Panc1 (cell line): ENCODE measurements at regions not wholly inside any gene's neighbourhood (a gene's known extent, or its start where the extent isn't known, plus 50 kb on each side); places are given as distances from the start of the nearest gene placed in this dataset.

Source experiments
- ATAC-seq: fragments of 200-7000 bp; cut with Tn5 transposase; 2 replicates; pipeline ENCODE4 v1.9.1; 2020; ENCODE audit warnings: mild to moderate bottlenecking, moderate library complexity
- BruUV-seq: library from RNA; stranded (reverse); fragments of 400-500 nt; replicated peaks from 2 replicates; lab custom pipeline; 2021; lab: Mats Ljungman, UMichigan
- CTCF ChIA-PET: fragments of 300-600 bp; sonication (Branson Sonifier 250); formaldehyde crosslinking; loops from one replicate; lab custom pipeline; 2022; ENCODE audit warnings: antibody characterized with exemption; lab: Charles Lee
- POLR2A ChIA-PET: fragments of 300-600 bp; sonication (Branson Sonifier 250); formaldehyde crosslinking; loops from one replicate; lab custom pipeline; 2022; ENCODE audit warnings: antibody characterized with exemption; lab: Charles Lee
- DNase-seq: peaks from one replicate; pipeline ENCODE4 v3.0.0-alpha.2; 2010; ENCODE audit warnings: low read depth, low spot score
- H3K27ac ChIP-seq: 2 replicates; pipeline ENCODE4 v1.5.1; 2011; ENCODE audit warnings: mild to moderate bottlenecking, low read length, inconsistent platforms
- H3K27me3 ChIP-seq: fragments of 200-500 bp; sonication (Bioruptor generic); 2 replicates; pipeline ENCODE4 v1.6.0; 2014; ENCODE audit warnings: low read length, inconsistent platforms; ENCODE audit not compliant: control insufficient read depth, insufficient read depth
- H3K36me3 ChIP-seq: fragments of 200-500 bp; sonication (Bioruptor generic); 2 replicates; pipeline ENCODE4 v1.5.1; 2014; ENCODE audit warnings: inconsistent platforms, mild to moderate bottlenecking, low read length, moderate library complexity; ENCODE audit not compliant: control insufficient read depth, insufficient read depth
- H3K4me1 ChIP-seq: 2 replicates; pipeline ENCODE4 v1.5.1; 2011; ENCODE audit warnings: inconsistent platforms, mild to moderate bottlenecking, low read length, moderate library complexity; ENCODE audit not compliant: control insufficient read depth, insufficient read depth
- H3K4me3 ChIP-seq, 2 experiments: 2 replicates each; pipeline ENCODE4 v1.5.1; 2011 to 2012; ENCODE audit warnings: low read depth in 2 of 2, low read length in 2 of 2, mild to moderate bottlenecking in 2 of 2, inconsistent platforms in 1 of 2, moderate library complexity in 1 of 2
- H3K9me3 ChIP-seq: fragments of 200-500 bp; sonication (Bioruptor generic); 2 replicates; pipeline ENCODE4 v1.5.1; 2014; ENCODE audit warnings: low read depth, mild to moderate bottlenecking, inconsistent platforms, low read length, moderate library complexity; ENCODE audit not compliant: control insufficient read depth, insufficient read depth
- CTCF ChIP-seq: fragments of 450-650 bp; IDR thresholded peaks from 2 replicates; pipeline ENCODE4 v1.5.1; 2017; ENCODE audit warnings: mild to moderate bottlenecking
- POLR2AphosphoS5 ChIP-seq: IDR thresholded peaks from 2 replicates; pipeline ENCODE4 v1.6.1; 2012; ENCODE audit warnings: mild to moderate bottlenecking, low read depth, low read length, moderate library complexity
- REST ChIP-seq, 2 experiments: IDR thresholded peaks; 2 replicates each; pipeline ENCODE4 v1.6.1; 2011 to 2012; ENCODE audit warnings: low read depth in 2 of 2, control low read depth in 1 of 2, low read length in 1 of 2, mild to moderate bottlenecking in 1 of 2, moderate library complexity in 1 of 2; ENCODE audit not compliant: insufficient read depth in 1 of 2
- SIN3A ChIP-seq: IDR thresholded peaks from 2 replicates; pipeline ENCODE4 v1.6.1; 2012; ENCODE audit warnings: low read depth, mild to moderate bottlenecking, low read length, moderate library complexity, borderline replicate concordance; ENCODE audit not compliant: insufficient read depth
- TCF7L2 ChIP-seq: IDR thresholded peaks from 2 replicates; pipeline ENCODE4 v1.6.1; 2011; ENCODE audit warnings: mild to moderate bottlenecking, low read depth, low read length, inconsistent platforms
- in situ Hi-C: cut with HindIII; loops from 2 replicates; pipeline ENCODE4 v1.10.0; 2016; ENCODE audit warnings: low sequenced_read_pairs, low pct_unique_long_range_greater_than_20kb
- intact Hi-C: fragments of 100-400 bp; cut with micrococcal nuclease; formaldehyde crosslinking; loops from one replicate; pipeline ENCODE4 v1.10.0; 2022; ENCODE audit not compliant: unreplicated experiment

- no peak overlapping the region for H3K27ac ChIP-seq
- H3K9me3 ChIP-seq, result no peaks in the 10 kb centered on the region
- ChIA-PET CTCF (no interaction called here), POLR2A (no interaction called here)
- H3K4me1 ChIP-seq, result no peaks in the 10 kb centered on the region
- intact Hi-C loops, result no loop called here
- no TSS peak for BruUV-seq
- in situ Hi-C loops, result no loop called here
- ATAC-seq (no peak), DNase-seq (no peak)
- TF ChIP-seq REST (IDR thresholded peaks at IDR 0.05; ENCODE audit: insufficient read depth in 1 of 2, low read depth in 2 of 2, low read length in 1 of 2) (no peak), TCF7L2 (no peak), POLR2AphosphoS5 (no peak), SIN3A (no peak), CTCF (no peak)
- H3K36me3 ChIP-seq, result no peaks in the 10 kb centered on the region
- no peak overlapping the region for H3K4me3 ChIP-seq
- H3K27me3 ChIP-seq, result peaks cover 5% of the 10 kb centered on the region; the same call in 1 of the 2 replicates
These were observed 824.1 kb downstream of the CCSER2 start for GRCh38 chr10:85152496-85152895.

GRCh38 chr10:85152911-85153310 is 824.5 kb downstream of the CCSER2 start:
- peaks cover 5% of the 10 kb centered on the region; the same call in 1 of the 2 replicates for H3K27me3 ChIP-seq
- ATAC-seq (no peak), DNase-seq (no peak)
- intact Hi-C loops, result no loop called here
- POLR2A ChIA-PET, result no interaction called here
- TF ChIP-seq CTCF (no peak), REST (IDR thresholded peaks at IDR 0.05; ENCODE audit: insufficient read depth in 1 of 2, low read depth in 2 of 2, low read length in 1 of 2) (no peak), TCF7L2 (no peak), POLR2AphosphoS5 (no peak), SIN3A (no peak)
- no peaks in the 10 kb centered on the region for H3K4me1 ChIP-seq
- H3K27ac ChIP-seq, result no peak overlapping the region
- no peaks in the 10 kb centered on the region for H3K36me3 ChIP-seq
- H3K9me3 ChIP-seq, result no peaks in the 10 kb centered on the region
- CTCF ChIA-PET, result no interaction called here
- H3K4me3 ChIP-seq, result no peak overlapping the region
- in situ Hi-C loops, result no loop called here
- no TSS peak for BruUV-seq
